ENCODE measurements at regions not wholly inside any gene's neighbourhood (a gene's known extent, or its start where the extent isn't known, plus 50 kb on each side); places are given as distances from the start of the nearest gene placed in this dataset.

GRCh38 chrX:104420907-104421306 lies 145.1 kb upstream of the IL1RAPL2 start:
- TF ChIP-seq EZH2 (IDR thresholded peaks at IDR 0.05; ENCODE audit: borderline replicate concordance, low read depth, low read length, poor library complexity, severe bottlenecking) (no peak), CTCF (conservative IDR thresholded peaks at IDR 0.05; ENCODE audit: low read depth, low read length) (no peak)
